HG03521 (cell line): ENCODE measurements at regions not wholly inside any gene's neighbourhood (a gene's known extent, or its start where the extent isn't known, plus 50 kb on each side); places are given as distances from the start of the nearest gene placed in this dataset.
"Not testable (repeated sequence)": the region's sequence is repeated elsewhere in the genome, so short reads cannot be mapped to it uniquely, and the experiment has no call there.

Experiments
- ATAC-seq: cut with Tn5 transposase; IDR thresholded peaks from one replicate; pipeline ENCODE4 v1.9.1; 2021; ENCODE audit warnings: mild to moderate bottlenecking, moderate library complexity; ENCODE audit not compliant: unreplicated experiment

GRCh38 chr10:3396116-3396515, 223.5 kb upstream of the PITRM1 start:
- no peak for ATAC-seq

- no peak for ATAC-seq
Observed at GRCh38 chr10:3395458-3395861, 222.9 kb upstream of the PITRM1 start.

- ATAC-seq, result no peak
Observed at GRCh38 chr10:3395041-3395440, 222.5 kb upstream of the PITRM1 start.

GRCh38 chr10:3393958-3394357, 221.4 kb upstream of the PITRM1 start:
- ATAC-seq, result no peak

GRCh38 chr10:3391657-3392056, 219.1 kb upstream of the PITRM1 start:
- ATAC-seq, result no peak

- ATAC-seq, result no peak
Observed at GRCh38 chr10:3389130-3389529, 216.5 kb upstream of the PITRM1 start.

GRCh38 chr10:3385487-3385886, 212.9 kb upstream of the PITRM1 start:
- no peak for ATAC-seq

- ATAC-seq, result no peak
Observed at GRCh38 chr10:3382092-3382491, 209.5 kb upstream of the PITRM1 start.

GRCh38 chr10:3380406-3381050, 207.9 kb upstream of the PITRM1 start:
- ATAC-seq, result no peak

GRCh38 chr10:3376631-3377030, 204.0 kb upstream of the PITRM1 start:
- no peak for ATAC-seq

GRCh38 chr10:3375505-3375904, 202.9 kb upstream of the PITRM1 start:
- no peak for ATAC-seq

- ATAC-seq, result no peak
Observed at GRCh38 chr10:3374914-3375313, 202.3 kb upstream of the PITRM1 start.

- ATAC-seq, result not testable (repeated sequence)
Observed at GRCh38 chr10:3373374-3374027, 200.9 kb upstream of the PITRM1 start.

- ATAC-seq, result no peak
Observed at GRCh38 chr10:3372281-3372680, 199.7 kb upstream of the PITRM1 start.

- not testable (repeated sequence) for ATAC-seq
Observed at GRCh38 chr10:3371624-3372023, 199.0 kb upstream of the PITRM1 start.

- no peak for ATAC-seq
Observed at GRCh38 chr10:3366735-3367405, 194.3 kb upstream of the PITRM1 start.

GRCh38 chr10:3366043-3366442, 193.5 kb upstream of the PITRM1 start:
- ATAC-seq, result no peak

- no peak for ATAC-seq
Observed at GRCh38 chr10:3365630-3366029, 193.0 kb upstream of the PITRM1 start.

GRCh38 chr10:3364768-3365480, 192.3 kb upstream of the PITRM1 start:
- no peak for ATAC-seq

- no peak for ATAC-seq
Observed at GRCh38 chr10:3363311-3364045, 190.9 kb upstream of the PITRM1 start.

GRCh38 chr10:3362394-3362793, 189.8 kb upstream of the PITRM1 start:
- no peak for ATAC-seq
